GM12892 (cell line): ENCODE measurements at regions not wholly inside any gene's neighbourhood (a gene's known extent, or its start where the extent isn't known, plus 50 kb on each side); places are given as distances from the start of the nearest gene placed in this dataset.

Experiments
- POLR2A ChIP-seq: IDR thresholded peaks from 2 replicates; pipeline ENCODE4 v1.6.1; 2011; ENCODE audit warnings: low read depth, low read length, control low read depth
- POLR2AphosphoS5 ChIP-seq: IDR thresholded peaks from 2 replicates; pipeline ENCODE4 v1.6.1; 2011; ENCODE audit warnings: low read depth, low read length, control low read depth

DNA sequence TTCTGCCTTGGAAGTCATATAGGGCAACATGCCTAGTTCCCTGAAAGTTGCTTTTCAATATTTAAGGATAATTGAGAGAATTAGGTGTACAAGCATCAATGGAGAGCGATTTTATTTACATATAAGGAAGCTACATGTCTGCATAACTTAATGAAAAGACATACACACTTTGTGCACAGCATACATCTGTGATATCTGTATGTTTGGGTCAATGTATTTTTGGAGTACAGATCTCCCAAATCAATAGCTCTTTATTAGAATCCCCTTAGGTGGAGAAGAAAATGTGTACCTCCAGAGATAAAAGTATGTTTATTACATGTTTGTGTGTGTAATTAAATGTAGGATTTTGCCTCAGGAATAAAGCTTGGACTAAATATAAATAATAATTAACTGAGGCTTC, 373.7 kb upstream of the CCNH start:
- TF ChIP-seq POLR2AphosphoS5: no peak
- TF ChIP-seq POLR2A: no peak
